Mucosa of descending colon (tissue), 3 donors: ENCODE measurements at regions not wholly inside any gene's neighbourhood (a gene's known extent, or its start where the extent isn't known, plus 50 kb on each side); places are given as distances from the start of the nearest gene placed in this dataset.

Experiments used
- ATAC-seq: fragments of 200-7000 bp; cut with Tn5 transposase; one replicate; pipeline ENCODE4 v1.9.1; 2020; ENCODE audit warnings: mild to moderate bottlenecking, moderate library complexity
- DNase-seq, 3 donors: peaks; one replicate each; pipeline ENCODE4 v3.0.0-alpha.2; 2020
- H3K36me3 ChIP-seq: fragments of 200-600 bp; one replicate; pipeline ENCODE4 v1.8.0; 2021; ENCODE audit warnings: low read depth, mild to moderate bottlenecking
- H3K4me1 ChIP-seq: fragments of 200-600 bp; one replicate; pipeline ENCODE4 v1.8.0; 2021; ENCODE audit warnings: low read depth, mild to moderate bottlenecking
- H3K4me3 ChIP-seq: fragments of 200-600 bp; one replicate; pipeline ENCODE4 v1.8.0; 2021; ENCODE audit warnings: mild to moderate bottlenecking
- H3K9me3 ChIP-seq: fragments of 200-600 bp; one replicate; pipeline ENCODE4 v1.8.0; 2021; ENCODE audit warnings: mild to moderate bottlenecking
- intact Hi-C, 2 donors: fragments of 100-400 bp; cut with DNase I in 1 of 2; cut with micrococcal nuclease in 1 of 2; formaldehyde crosslinking; loops; one replicate each; pipeline versions ENCODE4 v1.11.0 to v1.11.1; 2022; cut with DNase I, micrococcal nuclease
- TF ChIP-seq, protein P1 (sequence below): fragments of 200-600 bp; IDR thresholded peaks from one replicate; pipeline ENCODE4 v1.8.0; 2022; ENCODE audit warnings: antibody characterized with exemption, mild to moderate bottlenecking
- donor health status: DM: no; HTN: no; CAD: no; lungs with moderate emphysema.
- donor health status: DM: no; HTN: no; CAD: no.
- donor health status: DM: no; HTN: yes; CAD: no.

DNA sequence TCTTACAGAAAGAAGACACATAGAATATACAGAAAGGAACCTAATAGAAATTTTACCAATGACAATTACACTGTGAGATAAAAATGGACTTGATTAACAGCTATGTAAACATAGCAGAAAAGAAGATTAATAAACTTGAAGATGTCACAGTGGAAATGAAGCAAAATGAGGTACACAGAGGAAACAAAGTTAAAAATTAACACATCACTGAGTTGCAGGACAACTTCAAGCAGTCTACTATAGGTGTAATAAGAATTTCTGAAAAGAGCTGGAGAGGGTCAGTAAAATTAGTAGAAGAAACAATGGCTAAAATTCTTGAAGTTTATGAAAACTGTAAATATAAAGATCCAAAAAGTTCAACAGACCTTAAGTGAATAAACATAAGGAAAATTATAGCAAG lies 738.7 kb downstream of the C12orf50 start:
- H3K4me3 ChIP-seq: no peak overlapping the region
- H3K9me3 ChIP-seq: no peaks in the 10 kb centered on the region
- no peaks in the 10 kb centered on the region for H3K4me1 ChIP-seq
- TF ChIP-seq, protein P1, sequence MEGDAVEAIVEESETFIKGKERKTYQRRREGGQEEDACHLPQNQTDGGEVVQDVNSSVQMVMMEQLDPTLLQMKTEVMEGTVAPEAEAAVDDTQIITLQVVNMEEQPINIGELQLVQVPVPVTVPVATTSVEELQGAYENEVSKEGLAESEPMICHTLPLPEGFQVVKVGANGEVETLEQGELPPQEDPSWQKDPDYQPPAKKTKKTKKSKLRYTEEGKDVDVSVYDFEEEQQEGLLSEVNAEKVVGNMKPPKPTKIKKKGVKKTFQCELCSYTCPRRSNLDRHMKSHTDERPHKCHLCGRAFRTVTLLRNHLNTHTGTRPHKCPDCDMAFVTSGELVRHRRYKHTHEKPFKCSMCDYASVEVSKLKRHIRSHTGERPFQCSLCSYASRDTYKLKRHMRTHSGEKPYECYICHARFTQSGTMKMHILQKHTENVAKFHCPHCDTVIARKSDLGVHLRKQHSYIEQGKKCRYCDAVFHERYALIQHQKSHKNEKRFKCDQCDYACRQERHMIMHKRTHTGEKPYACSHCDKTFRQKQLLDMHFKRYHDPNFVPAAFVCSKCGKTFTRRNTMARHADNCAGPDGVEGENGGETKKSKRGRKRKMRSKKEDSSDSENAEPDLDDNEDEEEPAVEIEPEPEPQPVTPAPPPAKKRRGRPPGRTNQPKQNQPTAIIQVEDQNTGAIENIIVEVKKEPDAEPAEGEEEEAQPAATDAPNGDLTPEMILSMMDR: no peak
- DNase-seq (no peak), ATAC-seq (no peak)
- H3K36me3 ChIP-seq: no peaks in the 10 kb centered on the region
- intact Hi-C loops: no loop called here

DNA sequence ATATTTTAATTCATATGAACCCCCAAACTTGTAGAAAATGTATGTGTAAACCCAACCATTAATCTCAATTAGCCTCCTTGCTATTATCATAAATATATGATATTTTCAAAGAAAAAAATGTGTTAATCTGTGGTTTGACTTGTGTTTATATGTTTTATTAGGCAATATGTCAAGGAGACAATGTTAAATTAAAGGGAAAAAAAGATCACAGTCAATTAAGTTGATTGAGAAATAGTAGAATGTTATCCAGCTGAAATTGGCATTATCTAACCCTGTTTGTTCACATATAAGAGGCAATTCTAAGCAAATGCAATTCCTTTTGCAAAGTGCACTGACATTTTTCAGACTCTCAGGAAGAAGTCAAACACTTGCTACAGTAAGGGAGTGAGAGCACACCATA lies 745.3 kb downstream of the C12orf50 start:
- no peaks in the 10 kb centered on the region for H3K4me1 ChIP-seq
- DNase-seq (no peak), ATAC-seq (no peak)
- no peak overlapping the region for H3K4me3 ChIP-seq
- H3K36me3 ChIP-seq: no peaks in the 10 kb centered on the region
- no peaks in the 10 kb centered on the region for H3K9me3 ChIP-seq
- TF ChIP-seq, protein P1: no peak
- intact Hi-C loops: no loop called here

DNA sequence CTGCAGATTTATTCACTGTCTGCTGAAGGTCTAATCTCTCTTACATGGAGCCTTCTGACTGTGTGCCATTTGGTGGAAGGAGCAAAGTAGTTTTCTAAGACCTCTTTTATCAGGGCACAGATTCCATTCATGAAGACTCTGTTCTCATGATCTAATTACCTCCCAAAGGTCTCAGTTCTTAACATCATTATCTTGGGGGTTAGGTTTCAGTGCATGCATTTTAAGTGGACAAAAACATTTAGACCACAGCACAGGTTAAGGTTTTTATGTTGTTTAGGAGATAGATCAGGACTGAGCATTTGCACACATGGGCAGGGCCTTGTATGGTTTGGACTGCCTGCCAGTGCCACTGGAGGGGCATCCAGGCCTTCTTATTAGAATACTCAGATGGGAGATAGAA lies 746.1 kb downstream of the C12orf50 start:
- ATAC-seq (no peak), DNase-seq (no peak)
- no peak overlapping the region for H3K4me3 ChIP-seq
- no peaks in the 10 kb centered on the region for H3K4me1 ChIP-seq
- H3K9me3 ChIP-seq: no peaks in the 10 kb centered on the region
- H3K36me3 ChIP-seq: no peaks in the 10 kb centered on the region
- intact Hi-C loops: no loop called here
- TF ChIP-seq, protein P1: no peak

DNA sequence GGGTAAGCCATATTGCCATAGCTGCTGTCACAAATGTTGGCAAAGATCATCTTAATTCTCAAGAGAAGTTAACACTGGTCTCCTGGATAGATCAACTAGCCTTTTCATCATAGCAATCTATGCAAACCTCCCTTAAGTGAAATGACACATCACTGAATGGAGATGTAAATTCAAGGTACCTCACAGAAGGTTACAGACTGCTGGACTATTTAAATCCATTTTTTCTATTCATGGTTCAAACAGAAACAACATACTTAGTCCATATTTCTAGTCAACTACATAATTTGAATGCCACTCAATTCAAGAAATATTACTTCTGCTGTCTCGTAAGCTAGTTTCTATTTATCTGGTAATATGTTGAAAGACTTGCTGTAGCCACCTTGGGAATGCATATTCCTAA lies 748.3 kb downstream of the C12orf50 start:
- Histone ChIP-seq H3K9me3 (no peaks in the 10 kb centered on the region), H3K36me3 (no peaks in the 10 kb centered on the region), H3K4me3 (no peak overlapping the region), H3K4me1 (no peaks in the 10 kb centered on the region)
- ATAC-seq (no peak), DNase-seq (no peak)
- TF ChIP-seq, protein P1: no peak
- intact Hi-C loops: no loop called here

DNA sequence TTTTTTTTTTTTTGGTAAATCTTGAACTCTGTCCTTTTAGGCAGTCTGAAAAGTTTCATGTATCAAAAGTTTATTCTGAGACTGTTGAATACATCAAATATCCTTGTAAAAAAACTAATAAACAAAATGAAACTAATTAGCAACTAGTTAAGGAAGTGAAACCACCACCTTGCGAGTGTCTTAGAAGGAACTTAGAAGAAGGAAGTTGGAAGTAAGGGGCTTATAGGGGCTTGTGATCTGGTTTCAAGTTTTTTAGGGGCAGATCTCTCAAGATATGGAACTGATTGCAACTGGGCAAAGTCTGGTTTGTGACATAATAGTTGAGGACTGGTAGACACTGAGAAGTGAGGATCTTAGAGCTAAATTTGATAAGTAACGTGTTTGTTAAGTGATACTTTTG lies 748.8 kb downstream of the C12orf50 start:
- intact Hi-C loops: no loop called here
- DNase-seq: no peak
- no peaks in the 10 kb centered on the region for H3K36me3 ChIP-seq
- TF ChIP-seq, protein P1: no peak
- ATAC-seq: no peak
- no peaks in the 10 kb centered on the region for H3K9me3 ChIP-seq
- no peak overlapping the region for H3K4me3 ChIP-seq
- no peaks in the 10 kb centered on the region for H3K4me1 ChIP-seq

DNA sequence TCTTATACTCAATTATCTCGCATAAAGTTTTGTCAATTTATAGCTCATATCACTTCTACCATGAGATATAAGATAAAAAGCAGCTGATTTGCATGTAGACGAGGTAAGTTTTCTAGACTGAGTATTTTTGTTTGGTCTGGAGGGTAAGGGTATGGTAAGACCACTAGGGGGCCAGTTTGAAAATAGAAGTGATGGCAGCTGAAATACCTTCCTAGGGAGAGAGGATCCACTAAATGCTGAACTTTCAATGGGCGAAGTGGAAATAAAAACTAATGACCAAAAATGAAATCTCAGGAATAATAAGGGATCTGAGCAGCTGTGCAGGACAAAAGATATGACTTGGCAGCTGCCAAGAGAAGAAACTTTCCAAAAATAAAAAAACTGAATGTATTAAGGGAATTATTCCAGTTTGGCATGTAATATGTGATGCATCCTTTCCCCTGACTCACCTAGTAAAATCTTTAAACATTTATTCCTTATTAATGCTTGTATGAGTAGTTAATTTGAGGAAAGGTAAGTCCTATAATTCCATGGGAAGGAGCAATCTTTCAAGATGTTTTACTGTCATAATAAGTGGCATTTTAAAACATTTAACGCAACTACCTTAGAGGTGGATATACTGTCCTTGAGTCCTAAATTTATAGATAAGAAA lies 754.5 kb downstream of the C12orf50 start:
- Histone ChIP-seq H3K9me3 (no peaks in the 10 kb centered on the region), H3K36me3 (no peaks in the 10 kb centered on the region), H3K4me1 (no peaks in the 10 kb centered on the region), H3K4me3 (no peak overlapping the region)
- no peak for DNase-seq
- no peak for ATAC-seq
- intact Hi-C loops: no loop called here
- TF ChIP-seq, protein P1: no peak
